PC-9 (cell line): ENCODE measurements at regions not wholly inside any gene's neighbourhood (a gene's known extent, or its start where the extent isn't known, plus 50 kb on each side); places are given as distances from the start of the nearest gene placed in this dataset.
A peak's percentile ranks its signal among the peaks of the same experiment; 100 is the strongest.

ENCODE experiments used
- BruUV-seq: library from RNA; stranded (reverse); fragments of 400-500 nt; replicated peaks from 2 replicates; lab custom pipeline; 2021; lab: Mats Ljungman, UMichigan
- CTCF ChIA-PET: fragments of 300-600 bp; sonication (Branson Sonifier 250); formaldehyde crosslinking; loops from one replicate; lab custom pipeline; 2022; ENCODE audit warnings: antibody characterized with exemption; lab: Charles Lee
- POLR2A ChIA-PET: fragments of 300-600 bp; sonication (Branson Sonifier 250); formaldehyde crosslinking; loops from one replicate; lab custom pipeline; 2022; ENCODE audit warnings: antibody characterized with exemption; ENCODE audit not compliant: unreplicated experiment; lab: Charles Lee
- DNase-seq, 2 experiments: peaks; one replicate each; pipeline versions ENCODE4 v3.0.0 to v3.0.0-alpha.2; 2015 to 2022; ENCODE audit warnings: mixed read lengths in 1 of 2
- H2AFZ ChIP-seq: fragments of 200-600 bp; sonication (generic); 2 replicates; pipeline ENCODE4 v1.8.1; 2017; ENCODE audit warnings: antibody characterized with exemption
- H3F3A ChIP-seq: fragments of 200-600 bp; sonication (generic); 2 replicates; pipeline ENCODE4 v1.8.1; 2017; ENCODE audit warnings: antibody characterized with exemption, mild to moderate bottlenecking, low read depth; ENCODE audit not compliant: insufficient read depth
- H3K27ac ChIP-seq: fragments of 200-600 bp; sonication (generic); 2 replicates; pipeline ENCODE4 v1.6.1; 2016; ENCODE audit warnings: mixed run types
- H3K27me3 ChIP-seq: fragments of 200-600 bp; sonication (generic); 2 replicates; pipeline ENCODE4 v1.6.1; 2016; ENCODE audit warnings: low read depth, mixed run types; ENCODE audit not compliant: insufficient read depth
- H3K36me3 ChIP-seq: fragments of 200-600 bp; sonication (generic); 2 replicates; pipeline ENCODE4 v1.6.1; 2016; ENCODE audit warnings: low read depth, mixed run types
- H3K4me1 ChIP-seq: fragments of 200-600 bp; sonication (generic); replicated peaks from 2 replicates; pipeline ENCODE4 v1.6.1; 2016; ENCODE audit warnings: mixed run types; ENCODE audit not compliant: insufficient read depth
- H3K4me2 ChIP-seq: fragments of 200-600 bp; sonication (generic); 2 replicates; pipeline ENCODE4 v1.6.1; 2017; ENCODE audit warnings: mixed run types
- H3K4me3 ChIP-seq: fragments of 200-600 bp; sonication (generic); 2 replicates; pipeline ENCODE4 v1.6.1; 2016; ENCODE audit warnings: mixed run types
- H3K79me2 ChIP-seq: fragments of 200-600 bp; sonication (generic); 2 replicates; pipeline ENCODE4 v1.6.1; 2017; ENCODE audit warnings: low read depth, mixed run types
- H3K9me2 ChIP-seq: fragments of 200-600 bp; sonication (generic); 2 replicates; pipeline ENCODE4 v1.8.1; 2017; ENCODE audit warnings: mild to moderate bottlenecking; ENCODE audit not compliant: insufficient read depth
- H3K9me3 ChIP-seq: fragments of 200-600 bp; sonication (generic); 2 replicates; pipeline ENCODE4 v1.8.1; 2016; ENCODE audit warnings: low read depth; ENCODE audit not compliant: insufficient read depth
- H4K20me1 ChIP-seq: fragments of 200-600 bp; sonication (generic); 2 replicates; pipeline ENCODE4 v1.8.1; 2017; ENCODE audit not compliant: insufficient read depth
- EZH2 ChIP-seq: fragments of 200-600 bp; sonication (generic); IDR thresholded peaks from 2 replicates; pipeline ENCODE4 v1.8.0; 2017; ENCODE audit warnings: antibody characterized with exemption, low read depth
- intact Hi-C: fragments of 100-400 bp; cut with micrococcal nuclease; formaldehyde crosslinking; loops from one replicate; pipeline ENCODE4 v1.10.0; 2022; ENCODE audit not compliant: unreplicated experiment
- TF ChIP-seq, protein P1 (sequence below): fragments of 200-600 bp; sonication (generic); conservative IDR thresholded peaks from 2 replicates; pipeline ENCODE4 v1.6.1; 2017; ENCODE audit warnings: mixed run types, antibody characterized with exemption, mild to moderate bottlenecking, moderate library complexity

DNA sequence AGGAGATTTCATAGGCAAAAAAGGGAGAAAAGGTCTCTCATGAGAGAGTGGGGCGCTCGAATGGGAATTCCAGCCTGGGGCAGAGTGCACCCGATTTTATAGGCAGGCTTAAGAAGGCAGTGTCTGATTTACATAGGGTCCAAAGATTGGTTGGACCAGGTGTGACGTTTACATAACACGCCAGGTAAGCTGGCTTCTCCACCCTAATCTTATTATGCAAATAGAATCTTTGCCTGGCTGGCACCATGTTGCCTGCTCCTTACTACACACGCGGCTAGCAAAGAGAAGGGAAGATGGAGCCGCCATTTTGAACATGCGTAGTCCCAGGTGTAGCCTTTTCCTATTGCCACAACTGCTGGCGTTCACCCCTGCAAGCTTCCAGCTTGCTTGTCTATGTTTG, 103.7 kb downstream of the SLC16A1 start:
- H3K4me2 ChIP-seq, result peak overlapping the region; percentile 73
- no TSS peak for BruUV-seq

DNA sequence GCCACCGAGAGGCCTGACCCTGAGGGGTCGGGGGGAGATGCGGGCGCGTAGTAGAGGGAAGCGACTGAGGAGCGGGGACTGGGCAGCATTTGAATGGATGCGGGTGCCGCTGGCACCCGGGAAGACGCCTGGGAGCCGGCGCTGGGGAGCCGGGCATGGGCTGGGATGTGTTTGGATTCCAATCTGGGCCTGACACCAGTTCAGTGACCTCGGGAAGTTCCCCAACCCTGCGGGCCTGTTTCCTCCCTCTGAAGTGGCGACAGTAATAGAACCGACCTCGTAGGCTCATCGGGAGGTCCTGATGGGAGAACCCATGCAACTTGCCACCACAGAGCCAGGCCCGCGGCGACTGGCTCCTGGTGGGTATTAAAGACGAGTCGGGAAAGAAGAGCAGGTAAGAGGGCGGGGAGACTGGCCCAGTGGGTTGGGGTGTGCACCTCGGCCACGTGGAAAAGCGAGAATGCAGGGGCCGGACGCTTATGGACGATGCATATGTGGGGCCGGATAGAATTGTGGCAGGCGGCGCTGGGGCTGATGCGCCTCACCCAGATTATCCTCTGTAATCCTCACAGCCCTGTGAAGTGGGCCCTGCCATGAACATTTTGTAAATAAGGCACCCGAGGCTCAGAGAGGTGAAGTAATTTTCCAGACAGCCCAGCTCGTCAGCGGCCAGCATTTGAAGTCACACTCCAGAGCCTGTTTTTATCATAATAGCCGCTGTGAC, 105.8 kb downstream of the SLC16A1 start:
- no TSS peak for BruUV-seq

More for the DNA sequence above, 103.7 kb downstream of the SLC16A1 start:
- no peaks in the 10 kb centered on the region for H3K27me3 ChIP-seq
- no peaks in the 10 kb centered on the region for H3K9me3 ChIP-seq
- no peaks in the 10 kb centered on the region for H4K20me1 ChIP-seq
- peak overlapping the region; percentile 86 for H3K27ac ChIP-seq
- peak overlapping the region; percentile 34 for H2AFZ ChIP-seq
- intact Hi-C loops, result no loop called here
- no peaks in the 10 kb centered on the region for H3K9me2 ChIP-seq
- peak overlapping the region; percentile 51; the same call in 1 of the 2 replicates for H3K4me3 ChIP-seq
- peaks cover 25% of the 10 kb centered on the region; the same call in 1 of the 2 replicates for H3F3A ChIP-seq
- POLR2A ChIA-PET, result interaction anchor here (0.7 kb wide), 1 partner anchor 55 kb away, joined by 15 read pairs; no protein-coding TSS in a partner anchor
- 0 out of 2 replicates have a peak, but pooled peaks cover 5% of the 10 kb centered on the region for H3K36me3 ChIP-seq
- CTCF ChIA-PET, result no interaction called here
- DNase-seq, result peak in 1 of 2 experiments; percentile 96
- peaks cover 34% of the 10 kb centered on the region for H3K4me1 ChIP-seq
- TF ChIP-seq, protein P1, sequence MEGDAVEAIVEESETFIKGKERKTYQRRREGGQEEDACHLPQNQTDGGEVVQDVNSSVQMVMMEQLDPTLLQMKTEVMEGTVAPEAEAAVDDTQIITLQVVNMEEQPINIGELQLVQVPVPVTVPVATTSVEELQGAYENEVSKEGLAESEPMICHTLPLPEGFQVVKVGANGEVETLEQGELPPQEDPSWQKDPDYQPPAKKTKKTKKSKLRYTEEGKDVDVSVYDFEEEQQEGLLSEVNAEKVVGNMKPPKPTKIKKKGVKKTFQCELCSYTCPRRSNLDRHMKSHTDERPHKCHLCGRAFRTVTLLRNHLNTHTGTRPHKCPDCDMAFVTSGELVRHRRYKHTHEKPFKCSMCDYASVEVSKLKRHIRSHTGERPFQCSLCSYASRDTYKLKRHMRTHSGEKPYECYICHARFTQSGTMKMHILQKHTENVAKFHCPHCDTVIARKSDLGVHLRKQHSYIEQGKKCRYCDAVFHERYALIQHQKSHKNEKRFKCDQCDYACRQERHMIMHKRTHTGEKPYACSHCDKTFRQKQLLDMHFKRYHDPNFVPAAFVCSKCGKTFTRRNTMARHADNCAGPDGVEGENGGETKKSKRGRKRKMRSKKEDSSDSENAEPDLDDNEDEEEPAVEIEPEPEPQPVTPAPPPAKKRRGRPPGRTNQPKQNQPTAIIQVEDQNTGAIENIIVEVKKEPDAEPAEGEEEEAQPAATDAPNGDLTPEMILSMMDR, result no peak
- no peak for TF ChIP-seq EZH2
- H3K79me2 ChIP-seq, result peaks cover 50% of the 10 kb centered on the region

DNA sequence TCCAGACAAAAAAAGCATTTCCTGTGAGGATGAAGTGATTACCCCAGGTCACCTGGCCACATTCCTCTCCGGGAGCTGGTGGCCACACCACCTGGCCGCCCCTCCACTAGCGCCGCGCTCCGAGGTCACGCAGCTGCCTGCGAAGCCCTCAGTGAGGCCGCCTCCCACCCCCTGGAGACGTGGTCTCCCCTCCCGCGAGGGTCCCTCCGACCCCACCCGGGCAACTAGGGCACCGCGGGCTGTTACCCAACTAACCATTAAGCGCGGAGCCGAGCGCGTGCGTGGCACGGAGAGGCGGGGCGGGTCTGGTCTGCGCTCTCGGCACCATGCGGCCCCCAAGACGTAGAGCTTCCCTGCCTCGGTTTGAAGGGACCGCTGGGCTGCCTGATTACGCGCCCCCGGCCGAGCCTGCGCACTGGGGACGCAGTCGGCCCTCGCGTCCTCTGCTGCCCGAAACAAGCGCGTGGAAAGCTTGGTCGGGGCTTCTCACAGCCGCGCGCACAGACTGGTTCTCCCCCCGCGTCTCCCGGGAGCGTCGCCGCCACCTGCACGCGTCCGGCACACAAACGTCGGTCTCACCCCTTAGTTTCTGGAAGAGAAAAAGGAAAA, 106.5 kb downstream of the SLC16A1 start:
- H3K4me3 ChIP-seq, result peak overlapping the region; percentile 73
- TF ChIP-seq, protein P1, result no peak
- no peak for TF ChIP-seq EZH2
- H3K79me2 ChIP-seq, result peaks cover 27% of the 10 kb centered on the region
- H3F3A ChIP-seq, result peaks cover 35% of the 10 kb centered on the region; the same call in 1 of the 2 replicates
- peak; percentile 69 to 77 for DNase-seq
- no peaks in the 10 kb centered on the region for H3K9me2 ChIP-seq
- no peaks in the 10 kb centered on the region for H3K9me3 ChIP-seq
- H3K27ac ChIP-seq, result peak overlapping the region; percentile 88
- 0 out of 2 replicates have a peak, but pooled peaks cover 5% of the 10 kb centered on the region for H3K36me3 ChIP-seq
- POLR2A ChIA-PET, result interaction anchor here (0.5 kb wide), 1 partner anchor 56 kb away, joined by 4 read pairs; no protein-coding TSS in a partner anchor
- TSS peak; percentile 52 for BruUV-seq
- H3K27me3 ChIP-seq, result no peaks in the 10 kb centered on the region
- CTCF ChIA-PET, result no interaction called here
- H3K4me2 ChIP-seq, result peak overlapping the region; percentile 89
- no peaks in the 10 kb centered on the region for H4K20me1 ChIP-seq
- peak overlapping the region; percentile 93 for H2AFZ ChIP-seq
- H3K4me1 ChIP-seq, result peaks cover 43% of the 10 kb centered on the region
- intact Hi-C loops, result loop anchor here (2.0 kb wide), 1 partner anchor 17 kb away; no protein-coding TSS in a partner anchor

More for the DNA sequence above, 105.8 kb downstream of the SLC16A1 start:
- no peaks in the 10 kb centered on the region for H3K9me3 ChIP-seq
- H3K4me1 ChIP-seq, result peaks cover 39% of the 10 kb centered on the region
- peaks cover 30% of the 10 kb centered on the region for H3K79me2 ChIP-seq
- H3K27me3 ChIP-seq, result no peaks in the 10 kb centered on the region
- CTCF ChIA-PET, result no interaction called here
- H3K9me2 ChIP-seq, result no peaks in the 10 kb centered on the region
- H3K36me3 ChIP-seq, result 0 out of 2 replicates have a peak, but pooled peaks cover 5% of the 10 kb centered on the region
- H3K4me2 ChIP-seq, result peak overlapping the region; percentile 89
- H3K27ac ChIP-seq, result peak overlapping the region; percentile 88
- H2AFZ ChIP-seq, result peak overlapping the region; percentile 93
- POLR2A ChIA-PET, result no interaction called here
- no peak for TF ChIP-seq EZH2
- TF ChIP-seq, protein P1, result no peak
- intact Hi-C loops, result no loop called here
- H4K20me1 ChIP-seq, result no peaks in the 10 kb centered on the region
- H3F3A ChIP-seq, result peaks cover 29% of the 10 kb centered on the region; the same call in 1 of the 2 replicates
- H3K4me3 ChIP-seq, result peak overlapping the region; percentile 73
- DNase-seq, result peak; percentile 53 to 68
